SK-N-SH (cell line): ENCODE measurements at regions not wholly inside any gene's neighbourhood (a gene's known extent, or its start where the extent isn't known, plus 50 kb on each side); places are given as distances from the start of the nearest gene placed in this dataset.

Source experiments
- CTCF ChIA-PET: fragments of 300-600, 350-600 bp; formaldehyde crosslinking; extraction: SDS; loops from one replicate; lab custom pipeline; 2021; lab: Yijun Ruan, JAX
- POLR2A ChIA-PET: fragments of 350-600 bp; sonication (Branson Sonifier 250); formaldehyde crosslinking; extraction: SDS; loops from one replicate; lab custom pipeline; 2020; ENCODE audit warnings: antibody characterized with exemption, inconsistent platforms; lab: Yijun Ruan, JAX
- DNase-seq: peaks from one replicate; pipeline ENCODE4 v3.0.0; 2012
- H2AFZ ChIP-seq: fragments of 200-600 bp; sonication (generic); 2 replicates; pipeline ENCODE4 v1.8.1; 2016; ENCODE audit warnings: antibody characterized with exemption, mild to moderate bottlenecking, low read depth
- H3F3A ChIP-seq: fragments of 200-600 bp; sonication (generic); replicated peaks from 2 replicates; pipeline ENCODE3; 2016; ENCODE audit warnings: antibody characterized with exemption, mild to moderate bottlenecking; ENCODE audit not compliant: insufficient read depth
- H3K27ac ChIP-seq, 2 experiments: fragments of 200-500 bp in 1 of 2; fragments of 200-600 bp in 1 of 2; sonication (Bioruptor generic) in 1 of 2; sonication (generic), shearing (Covaris generic) in 1 of 2; 2 replicates each; pipeline versions ENCODE4 v1.5.1 to v1.6.1; 2014 to 2016; ENCODE audit warnings: low read depth in 2 of 2, inconsistent platforms in 1 of 2, low read length in 1 of 2, mild to moderate bottlenecking in 1 of 2, mixed read lengths in 1 of 2
- H3K27me3 ChIP-seq: fragments of 200-600 bp; sonication (generic), shearing (Covaris generic); 2 replicates; pipeline ENCODE4 v1.6.1; 2016; ENCODE audit warnings: mixed run types; ENCODE audit not compliant: insufficient read depth
- H3K36me3 ChIP-seq, 2 experiments: fragments of 200-500 bp in 1 of 2; fragments of 200-600 bp in 1 of 2; sonication (Bioruptor generic) in 1 of 2; sonication (generic) in 1 of 2; replicated peaks in 1 of 2; 2 replicates each; pipeline versions ENCODE3 to v1.5.1; 2014 to 2016; ENCODE audit warnings: low read length in 1 of 2, mild to moderate bottlenecking in 1 of 2; ENCODE audit not compliant: insufficient read depth in 2 of 2, control insufficient read depth in 1 of 2
- H3K4me1 ChIP-seq, 2 experiments: fragments of 200-500 bp in 1 of 2; fragments of 200-600 bp in 1 of 2; sonication (Bioruptor generic) in 1 of 2; sonication (generic), shearing (Covaris generic) in 1 of 2; 2 replicates each; pipeline versions ENCODE4 v1.5.1 to v1.6.1; 2014 to 2016; ENCODE audit warnings: low read depth in 1 of 2, low read length in 1 of 2, mixed run types in 1 of 2; ENCODE audit not compliant: insufficient read depth in 2 of 2, control insufficient read depth in 1 of 2
- H3K4me2 ChIP-seq: fragments of 200-600 bp; sonication (generic), shearing (Covaris generic); 2 replicates; pipeline ENCODE4 v1.6.1; 2017; ENCODE audit warnings: mixed run types
- H3K4me3 ChIP-seq, 2 experiments: fragments of 200-500 bp in 1 of 2; fragments of 200-600 bp in 1 of 2; sonication (Bioruptor generic) in 1 of 2; sonication (generic), shearing (Covaris generic) in 1 of 2; 2 replicates each; pipeline versions ENCODE4 v1.5.1 to v1.8.1; 2014 to 2016; ENCODE audit warnings: low read depth in 2 of 2, inconsistent platforms in 1 of 2, low read length in 1 of 2, mild to moderate bottlenecking in 1 of 2, mixed read lengths in 1 of 2, moderate library complexity in 1 of 2
- H3K79me2 ChIP-seq: fragments of 200-600 bp; sonication (generic); 2 replicates; pipeline ENCODE4 v1.8.1; 2017; ENCODE audit warnings: mild to moderate bottlenecking; ENCODE audit not compliant: insufficient read depth
- H3K9ac ChIP-seq: fragments of 200-600 bp; sonication (generic); 2 replicates; pipeline ENCODE4 v1.6.1; 2017; ENCODE audit warnings: mixed run types
- H3K9me2 ChIP-seq: fragments of 200-600 bp; sonication (generic); 2 replicates; pipeline ENCODE4 v1.6.1; 2017; ENCODE audit warnings: mixed run types
- H3K9me3 ChIP-seq: fragments of 200-600 bp; sonication (generic); 2 replicates; pipeline ENCODE4 v1.6.1; 2017; ENCODE audit warnings: mixed run types, mild to moderate bottlenecking, moderate library complexity
- H4K20me1 ChIP-seq: fragments of 200-600 bp; sonication (generic); 2 replicates; pipeline ENCODE4 v1.6.1; 2017; ENCODE audit warnings: mild to moderate bottlenecking, mixed run types; ENCODE audit not compliant: insufficient read depth
- CHD2 ChIP-seq: fragments of 150-350 bp; IDR thresholded peaks from 2 replicates; pipeline ENCODE4 v1.6.1; 2018; ENCODE audit warnings: low read length; ENCODE audit not compliant: partially characterized antibody
- EP300 ChIP-seq, 2 experiments: IDR thresholded peaks; 2 replicates each; pipeline versions ENCODE4 v1.4.0 to v1.6.1; 2012; ENCODE audit warnings: borderline replicate concordance in 1 of 2, low read depth in 1 of 2, low read length in 1 of 2
- EZH2phosphoT487 ChIP-seq: fragments of 200-600 bp; sonication (generic); IDR thresholded peaks from 2 replicates; pipeline ENCODE4 v1.6.1; 2017; ENCODE audit warnings: low read depth, mixed run types, mild to moderate bottlenecking, antibody characterized with exemption, moderate library complexity, borderline replicate concordance
- FOSL2 ChIP-seq: IDR thresholded peaks from 2 replicates; pipeline ENCODE4 v1.4.0; 2012; ENCODE audit warnings: low read depth, mild to moderate bottlenecking, moderate library complexity, borderline replicate concordance
- FOXJ3 ChIP-seq: sonication (generic); formaldehyde crosslinking; IDR thresholded peaks from 2 replicates; pipeline ENCODE4 v1.5.1; 2020; ENCODE audit warnings: mild to moderate bottlenecking, missing genetic modification reagents
- GABPA ChIP-seq: IDR thresholded peaks from 2 replicates; pipeline ENCODE4 v1.4.0; 2012; ENCODE audit warnings: low read depth, mild to moderate bottlenecking
- GATA2 ChIP-seq: sonication (generic); formaldehyde crosslinking; IDR thresholded peaks from 2 replicates; pipeline ENCODE4 v1.5.0; 2020; ENCODE audit warnings: mild to moderate bottlenecking, missing genetic modification reagents
- MEF2A ChIP-seq: IDR thresholded peaks from 2 replicates; pipeline ENCODE4 v1.4.0; 2012; ENCODE audit warnings: low read depth, borderline replicate concordance
- NFIC ChIP-seq: IDR thresholded peaks from 2 replicates; pipeline ENCODE4 v1.4.0; 2012; ENCODE audit warnings: borderline replicate concordance
- RAD21 ChIP-seq: IDR thresholded peaks from 2 replicates; pipeline ENCODE4 v1.6.1; 2012; ENCODE audit warnings: mild to moderate bottlenecking, low read length
- RXRA ChIP-seq: IDR thresholded peaks from 2 replicates; pipeline ENCODE4 v1.4.0; 2012; ENCODE audit warnings: low read depth, mild to moderate bottlenecking, borderline replicate concordance
- SMC3 ChIP-seq: IDR thresholded peaks from 2 replicates; pipeline ENCODE4 v1.6.1; 2012; ENCODE audit warnings: low read depth, low read length, improper control_type of control experiment
- TCF12 ChIP-seq: IDR thresholded peaks from 2 replicates; pipeline ENCODE4 v1.4.0; 2012
- TEAD4 ChIP-seq: IDR thresholded peaks from 2 replicates; pipeline ENCODE4 v1.4.0; 2012; ENCODE audit warnings: mild to moderate bottlenecking, borderline replicate concordance; ENCODE audit not compliant: insufficient read depth
- WGBS: methylation state at CpG from one replicate; pipeline ENCODE4 v1.1.6; 2017; ENCODE audit warnings: low lambda C conversion rate; 5-methylcytosine and 5-hydroxymethylcytosine counted together
- TF ChIP-seq, protein P1 (sequence below): IDR thresholded peaks from 2 replicates; pipeline ENCODE4 v1.4.0; 2012; ENCODE audit warnings: low read depth
- TF ChIP-seq, protein P2 (sequence below): fragments of 150-350 bp; IDR thresholded peaks from 2 replicates; pipeline ENCODE4 v1.6.1; 2017; ENCODE audit warnings: antibody characterized with exemption, low read length, low read depth, borderline replicate concordance
- TF ChIP-seq, protein P3 (sequence below): IDR thresholded peaks from 2 replicates; pipeline ENCODE4 v1.6.1; 2012; ENCODE audit warnings: mild to moderate bottlenecking, low read depth, low read length, moderate library complexity
- TF ChIP-seq, protein P4 (sequence below): IDR thresholded peaks from 2 replicates; pipeline ENCODE4; 2012
- TF ChIP-seq, protein P5 (sequence below): fragments of 150-350 bp; IDR thresholded peaks from 2 replicates; pipeline ENCODE4 v1.6.1; 2016; ENCODE audit warnings: mild to moderate bottlenecking, low read depth, low read length

DNA sequence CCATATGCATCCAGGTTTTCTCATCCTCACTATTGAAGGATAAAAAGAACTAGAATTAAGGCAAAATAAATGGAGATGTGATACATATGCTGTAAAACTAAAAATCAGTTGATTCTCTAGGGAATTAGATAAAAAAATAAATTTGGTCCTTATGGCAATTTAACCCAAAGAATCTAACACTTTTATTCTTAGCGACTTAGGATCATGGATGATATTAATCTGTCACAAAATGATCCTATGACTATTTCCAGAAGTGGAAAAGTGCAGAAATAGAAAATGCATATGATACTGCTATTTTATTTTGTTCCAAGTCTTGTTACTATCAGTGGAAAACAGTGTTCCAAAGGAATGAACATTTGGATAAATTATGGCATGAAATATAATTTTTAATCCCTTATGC, 746.3 kb downstream of the ROBO2 start:
- TF ChIP-seq FOSL2 (no peak), RXRA (no peak), GATA2 (CRISPR knock-in tag) (no peak), RAD21 (no peak), NFIC (no peak), MEF2A (no peak), SMC3 (no peak), FOXJ3 (CRISPR knock-in tag) (no peak), EZH2phosphoT487 (no peak), GABPA (no peak), TCF12 (no peak), TEAD4 (no peak), EP300 (IDR thresholded peaks at IDR 0.05; ENCODE audit: borderline replicate concordance in 1 of 2, low read depth in 1 of 2, low read length in 1 of 2) (no peak), CHD2 (no peak)
- TF ChIP-seq, protein P1, sequence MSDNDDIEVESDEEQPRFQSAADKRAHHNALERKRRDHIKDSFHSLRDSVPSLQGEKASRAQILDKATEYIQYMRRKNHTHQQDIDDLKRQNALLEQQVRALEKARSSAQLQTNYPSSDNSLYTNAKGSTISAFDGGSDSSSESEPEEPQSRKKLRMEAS: no peak
- TF ChIP-seq, protein P2, sequence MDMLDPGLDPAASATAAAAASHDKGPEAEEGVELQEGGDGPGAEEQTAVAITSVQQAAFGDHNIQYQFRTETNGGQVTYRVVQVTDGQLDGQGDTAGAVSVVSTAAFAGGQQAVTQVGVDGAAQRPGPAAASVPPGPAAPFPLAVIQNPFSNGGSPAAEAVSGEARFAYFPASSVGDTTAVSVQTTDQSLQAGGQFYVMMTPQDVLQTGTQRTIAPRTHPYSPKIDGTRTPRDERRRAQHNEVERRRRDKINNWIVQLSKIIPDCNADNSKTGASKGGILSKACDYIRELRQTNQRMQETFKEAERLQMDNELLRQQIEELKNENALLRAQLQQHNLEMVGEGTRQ: no peak
- TF ChIP-seq, protein P3, sequence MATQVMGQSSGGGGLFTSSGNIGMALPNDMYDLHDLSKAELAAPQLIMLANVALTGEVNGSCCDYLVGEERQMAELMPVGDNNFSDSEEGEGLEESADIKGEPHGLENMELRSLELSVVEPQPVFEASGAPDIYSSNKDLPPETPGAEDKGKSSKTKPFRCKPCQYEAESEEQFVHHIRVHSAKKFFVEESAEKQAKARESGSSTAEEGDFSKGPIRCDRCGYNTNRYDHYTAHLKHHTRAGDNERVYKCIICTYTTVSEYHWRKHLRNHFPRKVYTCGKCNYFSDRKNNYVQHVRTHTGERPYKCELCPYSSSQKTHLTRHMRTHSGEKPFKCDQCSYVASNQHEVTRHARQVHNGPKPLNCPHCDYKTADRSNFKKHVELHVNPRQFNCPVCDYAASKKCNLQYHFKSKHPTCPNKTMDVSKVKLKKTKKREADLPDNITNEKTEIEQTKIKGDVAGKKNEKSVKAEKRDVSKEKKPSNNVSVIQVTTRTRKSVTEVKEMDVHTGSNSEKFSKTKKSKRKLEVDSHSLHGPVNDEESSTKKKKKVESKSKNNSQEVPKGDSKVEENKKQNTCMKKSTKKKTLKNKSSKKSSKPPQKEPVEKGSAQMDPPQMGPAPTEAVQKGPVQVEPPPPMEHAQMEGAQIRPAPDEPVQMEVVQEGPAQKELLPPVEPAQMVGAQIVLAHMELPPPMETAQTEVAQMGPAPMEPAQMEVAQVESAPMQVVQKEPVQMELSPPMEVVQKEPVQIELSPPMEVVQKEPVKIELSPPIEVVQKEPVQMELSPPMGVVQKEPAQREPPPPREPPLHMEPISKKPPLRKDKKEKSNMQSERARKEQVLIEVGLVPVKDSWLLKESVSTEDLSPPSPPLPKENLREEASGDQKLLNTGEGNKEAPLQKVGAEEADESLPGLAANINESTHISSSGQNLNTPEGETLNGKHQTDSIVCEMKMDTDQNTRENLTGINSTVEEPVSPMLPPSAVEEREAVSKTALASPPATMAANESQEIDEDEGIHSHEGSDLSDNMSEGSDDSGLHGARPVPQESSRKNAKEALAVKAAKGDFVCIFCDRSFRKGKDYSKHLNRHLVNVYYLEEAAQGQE: no peak
- TF ChIP-seq, protein P4, sequence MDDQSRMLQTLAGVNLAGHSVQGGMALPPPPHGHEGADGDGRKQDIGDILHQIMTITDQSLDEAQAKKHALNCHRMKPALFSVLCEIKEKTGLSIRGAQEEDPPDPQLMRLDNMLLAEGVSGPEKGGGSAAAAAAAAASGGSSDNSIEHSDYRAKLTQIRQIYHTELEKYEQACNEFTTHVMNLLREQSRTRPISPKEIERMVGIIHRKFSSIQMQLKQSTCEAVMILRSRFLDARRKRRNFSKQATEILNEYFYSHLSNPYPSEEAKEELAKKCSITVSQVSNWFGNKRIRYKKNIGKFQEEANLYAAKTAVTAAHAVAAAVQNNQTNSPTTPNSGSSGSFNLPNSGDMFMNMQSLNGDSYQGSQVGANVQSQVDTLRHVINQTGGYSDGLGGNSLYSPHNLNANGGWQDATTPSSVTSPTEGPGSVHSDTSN: no peak
- TF ChIP-seq, protein P5, sequence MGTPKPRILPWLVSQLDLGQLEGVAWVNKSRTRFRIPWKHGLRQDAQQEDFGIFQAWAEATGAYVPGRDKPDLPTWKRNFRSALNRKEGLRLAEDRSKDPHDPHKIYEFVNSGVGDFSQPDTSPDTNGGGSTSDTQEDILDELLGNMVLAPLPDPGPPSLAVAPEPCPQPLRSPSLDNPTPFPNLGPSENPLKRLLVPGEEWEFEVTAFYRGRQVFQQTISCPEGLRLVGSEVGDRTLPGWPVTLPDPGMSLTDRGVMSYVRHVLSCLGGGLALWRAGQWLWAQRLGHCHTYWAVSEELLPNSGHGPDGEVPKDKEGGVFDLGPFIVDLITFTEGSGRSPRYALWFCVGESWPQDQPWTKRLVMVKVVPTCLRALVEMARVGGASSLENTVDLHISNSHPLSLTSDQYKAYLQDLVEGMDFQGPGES: no peak
- H3K4me3 ChIP-seq: no peak overlapping the region
- POLR2A ChIA-PET: no interaction called here

More for the DNA sequence above, 746.3 kb downstream of the ROBO2 start:
- Histone ChIP-seq H3K4me2 (no peak overlapping the region), H3F3A (no peaks in the 10 kb centered on the region), H3K79me2 (no peaks in the 10 kb centered on the region), H3K36me3 (no peaks in the 10 kb centered on the region), H3K9ac (no peak overlapping the region), H4K20me1 (no peaks in the 10 kb centered on the region), H3K9me2 (no peaks in the 10 kb centered on the region), H2AFZ (no peak overlapping the region), H3K4me1 (no peaks in the 10 kb centered on the region), H3K27me3 (no peaks in the 10 kb centered on the region), H3K9me3 (no peaks in the 10 kb centered on the region), H3K27ac (no peak overlapping the region)
- WGBS: 5% methylated on average over 1 of the region's 1 CpG
- CTCF ChIA-PET: no interaction called here
- no peak for DNase-seq
